HT-29 (cell line): ENCODE measurements at regions not wholly inside any gene's neighbourhood (a gene's known extent, or its start where the extent isn't known, plus 50 kb on each side); places are given as distances from the start of the nearest gene placed in this dataset.

Source experiments
- DNase-seq: peaks from one replicate; pipeline ENCODE4 v3.0.0-alpha.2; 2015; ENCODE audit warnings: low spot score

DNA sequence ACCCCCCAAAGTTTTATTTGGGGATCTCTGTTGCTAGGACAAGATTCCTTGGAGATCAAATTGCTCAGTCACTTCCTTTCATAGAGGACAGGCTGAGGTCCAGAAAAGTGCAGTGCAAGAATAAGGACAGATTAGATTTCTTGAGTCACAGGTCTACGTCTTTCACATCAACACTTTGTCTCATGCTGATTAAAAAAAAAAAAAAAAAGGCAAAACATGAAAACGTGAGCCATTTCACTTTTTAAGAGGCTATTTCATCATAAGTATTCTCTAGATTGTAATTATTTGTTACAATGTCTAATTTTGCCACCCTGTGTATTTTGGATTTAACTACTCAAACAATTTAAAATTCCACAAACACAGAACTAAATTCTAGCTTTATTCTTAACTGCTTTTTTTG is 647.0 kb downstream of the TRAM1L1 start:
- DNase-seq, result no peak

- DNase-seq, result no peak
Observed at GRCh38 chr4:116427666-116428065, 657.7 kb downstream of the TRAM1L1 start.

GRCh38 chr4:116413222-116413621 is 672.2 kb downstream of the TRAM1L1 start:
- peak; percentile 5 for DNase-seq

DNA sequence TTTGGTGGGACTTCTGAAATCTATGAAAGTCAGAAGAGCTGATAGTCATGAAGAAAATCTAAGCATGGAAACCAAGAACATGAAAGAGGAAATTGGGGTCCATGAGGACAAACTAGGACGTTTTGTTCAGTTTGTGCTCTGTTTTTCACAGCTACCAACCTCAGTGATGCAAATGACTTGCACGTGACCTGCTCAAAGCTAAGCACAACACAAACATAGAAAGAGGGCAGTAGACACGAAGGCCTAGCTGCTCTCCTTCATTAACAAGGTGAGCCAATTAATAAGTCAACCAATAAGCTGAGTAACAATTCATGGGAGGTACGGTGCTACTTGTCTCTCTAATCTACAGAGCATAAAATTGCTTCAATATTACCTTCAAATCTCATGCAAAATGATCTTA is 684.1 kb downstream of the TRAM1L1 start:
- no peak for DNase-seq

DNA sequence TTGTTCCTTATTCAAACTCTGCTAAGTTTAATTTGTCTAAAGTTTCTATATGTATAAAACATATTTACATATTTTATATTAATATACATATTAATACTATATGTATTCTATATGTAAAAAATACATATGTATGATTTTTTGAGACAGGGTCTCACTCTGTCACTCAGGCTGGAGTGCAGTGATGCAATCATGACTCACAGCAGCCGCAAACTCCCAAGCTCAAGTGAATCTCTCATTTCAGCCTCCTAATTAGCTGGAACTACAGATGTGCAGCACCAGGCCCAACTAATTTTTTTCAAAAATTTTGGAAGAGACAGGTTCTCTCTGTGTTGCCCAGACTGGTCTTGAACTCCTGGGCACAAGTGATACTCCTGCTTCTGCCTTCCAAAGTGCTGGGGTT is 684.9 kb downstream of the TRAM1L1 start:
- DNase-seq, result no peak

- DNase-seq, result no peak
Observed at GRCh38 chr4:116397714-116398113, 687.7 kb downstream of the TRAM1L1 start.

DNA sequence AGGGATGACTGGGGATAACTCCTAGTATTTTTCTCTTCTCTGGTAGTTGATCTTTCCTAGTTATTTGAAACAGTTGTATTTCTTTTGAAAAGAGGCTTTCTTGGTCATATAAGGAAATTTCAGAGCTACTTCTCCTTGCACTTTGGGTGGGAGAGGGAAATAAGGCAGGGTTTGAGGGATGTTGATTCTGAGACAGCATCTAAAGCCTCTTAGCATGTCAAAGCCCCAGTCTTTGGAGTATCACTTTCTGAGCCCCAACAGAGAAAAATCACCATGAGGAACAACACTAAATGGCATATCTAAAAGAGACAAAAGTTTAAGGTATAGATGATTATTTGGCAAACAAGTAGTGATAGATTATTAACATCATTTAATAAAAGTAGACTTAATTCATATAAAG is 688.1 kb downstream of the TRAM1L1 start:
- DNase-seq, result no peak

GRCh38 chr4:116395408-116395807 is 690.0 kb downstream of the TRAM1L1 start:
- no peak for DNase-seq

DNA sequence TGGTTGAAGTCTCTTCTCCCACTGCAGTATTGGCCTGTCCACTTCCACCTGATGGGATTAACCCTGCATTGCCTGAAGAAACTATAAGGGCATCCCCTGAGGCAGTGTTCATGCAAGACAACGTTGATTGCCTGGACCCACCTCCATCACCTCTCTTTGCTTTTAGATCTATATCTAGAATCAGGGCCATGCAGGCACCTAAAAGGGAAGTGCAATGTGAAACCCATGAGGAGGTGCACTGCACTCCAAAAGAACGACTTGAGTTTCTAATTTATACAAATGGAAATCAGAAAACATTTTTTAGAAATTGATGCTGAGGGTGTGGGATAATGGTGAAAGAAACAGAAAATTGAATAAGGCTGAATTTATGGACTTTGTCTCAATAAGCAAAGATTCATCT is 694.4 kb downstream of the TRAM1L1 start:
- no peak for DNase-seq

GRCh38 chr4:116389139-116389538 is 696.2 kb downstream of the TRAM1L1 start:
- DNase-seq, result no peak

- no peak for DNase-seq
Observed at GRCh38 chr4:116387937-116388474, 697.4 kb downstream of the TRAM1L1 start.

DNA sequence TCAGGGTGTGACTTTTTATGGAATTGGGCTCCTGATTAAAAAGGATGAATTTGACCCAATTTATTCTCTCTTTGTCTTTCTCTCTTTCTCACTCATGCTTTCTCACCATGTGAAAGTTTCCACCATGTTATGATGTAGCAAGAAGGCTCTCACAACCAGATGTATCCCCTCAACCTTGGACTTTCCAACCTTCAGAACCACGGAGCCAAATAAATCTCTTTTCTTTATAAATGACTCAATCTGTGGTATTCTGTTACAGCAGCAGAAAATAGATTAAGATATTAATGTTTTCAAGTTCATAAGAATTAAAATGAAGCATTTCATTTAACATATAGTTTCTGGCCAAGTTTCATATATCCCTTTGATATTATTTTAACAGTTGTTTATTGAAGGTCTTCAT is 698.5 kb downstream of the TRAM1L1 start:
- no peak for DNase-seq

- no peak for DNase-seq
Observed at GRCh38 chr4:116385583-116385982, 699.8 kb downstream of the TRAM1L1 start.

- no peak for DNase-seq
Observed at GRCh38 chr4:116374815-116375214, 710.6 kb downstream of the TRAM1L1 start.

DNA sequence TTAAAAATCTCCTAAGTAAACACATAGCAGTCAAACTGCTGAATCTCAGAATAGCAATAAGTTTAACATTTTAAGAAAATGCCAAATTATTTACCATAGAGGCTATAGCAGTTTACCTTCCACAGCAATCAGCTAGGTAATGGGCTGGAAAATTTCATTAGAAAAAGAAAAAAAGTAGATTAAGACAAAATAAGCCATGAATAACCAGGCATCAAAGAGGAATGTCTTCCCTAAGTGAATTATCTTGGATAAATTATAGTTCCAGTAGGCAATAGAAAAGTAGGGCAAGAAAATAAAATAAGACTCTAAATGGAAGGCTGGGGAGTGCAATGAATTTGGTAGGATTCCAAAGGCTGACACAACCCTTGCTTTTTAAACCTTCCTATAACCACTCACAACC is 722.8 kb downstream of the TRAM1L1 start:
- no peak for DNase-seq

GRCh38 chr4:116361790-116362189 is 723.6 kb downstream of the TRAM1L1 start:
- no peak for DNase-seq

DNA sequence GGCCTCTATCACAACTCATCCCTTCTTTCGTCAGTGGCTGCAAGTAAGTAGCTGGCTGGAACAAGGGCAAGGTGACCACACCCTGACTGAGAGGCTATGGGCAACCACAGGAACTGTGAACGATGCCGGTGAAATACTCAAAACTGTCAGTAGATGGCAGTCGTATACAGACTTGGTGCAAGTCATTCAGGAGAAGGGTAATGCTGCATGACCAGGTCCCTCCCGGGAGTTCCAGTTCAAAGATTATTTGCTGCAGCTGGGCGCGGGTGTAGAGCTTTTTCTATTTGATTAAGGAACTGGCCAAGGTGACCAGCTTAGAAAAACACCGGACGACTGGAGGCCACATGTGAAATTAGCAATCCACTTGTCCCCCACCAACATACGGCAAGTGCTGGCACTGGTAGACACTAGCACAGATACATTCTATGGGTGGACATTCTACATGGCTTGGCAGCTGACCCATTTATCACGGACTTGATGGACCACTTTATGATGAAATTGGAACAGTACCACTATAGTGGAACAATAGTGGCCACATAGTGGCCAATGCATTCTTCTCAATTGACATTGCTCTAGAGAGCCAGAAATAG is 726.6 kb downstream of the TRAM1L1 start:
- DNase-seq, result peak; percentile 90

DNA sequence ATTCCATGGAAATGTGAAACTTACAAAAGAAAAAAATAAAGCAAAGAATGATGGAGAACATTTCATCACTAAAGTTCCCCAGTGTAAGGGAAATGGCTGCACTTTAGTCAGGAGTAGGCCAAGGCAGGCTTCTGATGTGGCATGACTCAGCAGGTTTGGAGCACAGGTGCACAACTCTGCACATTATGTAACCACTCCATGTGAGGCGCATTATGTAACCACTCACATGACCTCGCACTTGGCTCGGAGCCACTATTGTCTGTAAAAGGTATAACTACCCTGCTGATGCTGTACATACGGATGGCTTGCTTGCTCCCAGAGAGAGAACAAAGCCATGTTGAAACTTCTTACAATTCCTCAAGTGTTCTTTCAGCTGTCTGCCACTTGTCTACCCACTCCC is 727.6 kb downstream of the TRAM1L1 start:
- DNase-seq, result no peak

DNA sequence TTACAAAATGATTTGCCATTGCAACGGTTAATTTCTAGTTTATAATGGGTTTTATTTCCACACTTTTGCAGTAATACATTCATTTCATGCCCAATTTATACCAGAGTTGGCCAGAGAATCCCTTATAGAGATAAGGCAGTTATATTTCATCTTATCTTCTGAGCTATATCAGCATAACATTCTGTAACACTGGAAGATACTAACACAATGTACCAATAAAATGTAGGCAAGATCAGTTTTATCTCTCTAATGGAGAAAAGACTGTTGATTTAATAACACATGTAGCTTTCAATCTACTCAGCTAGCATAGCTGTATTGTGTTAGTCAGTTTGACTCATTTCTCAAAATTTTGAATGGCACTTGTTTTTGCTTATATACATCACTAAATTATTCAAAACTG is 738.6 kb downstream of the TRAM1L1 start:
- no peak for DNase-seq

DNA sequence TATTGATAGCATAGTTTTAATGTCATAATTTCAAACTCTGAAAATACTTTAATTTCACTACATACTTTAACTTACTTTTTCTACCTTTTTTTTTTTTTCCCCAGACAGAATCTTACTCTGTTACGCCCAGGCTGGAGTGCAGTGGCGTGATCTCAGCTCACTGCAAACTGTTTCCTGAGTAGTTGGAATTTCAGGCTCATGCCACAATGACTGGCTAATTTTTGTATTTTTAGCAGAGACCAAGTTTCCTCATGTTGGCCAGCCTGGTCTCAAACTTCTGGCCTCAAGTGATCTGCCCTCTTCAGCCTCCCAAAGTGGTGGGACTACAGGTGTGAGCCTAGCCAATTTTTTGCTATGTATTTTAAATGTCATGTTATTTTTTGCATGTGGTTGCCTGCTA is 741.6 kb downstream of the TRAM1L1 start:
- no peak for DNase-seq

- no peak for DNase-seq
Observed at GRCh38 chr4:116342143-116342542, 743.2 kb downstream of the TRAM1L1 start.

DNA sequence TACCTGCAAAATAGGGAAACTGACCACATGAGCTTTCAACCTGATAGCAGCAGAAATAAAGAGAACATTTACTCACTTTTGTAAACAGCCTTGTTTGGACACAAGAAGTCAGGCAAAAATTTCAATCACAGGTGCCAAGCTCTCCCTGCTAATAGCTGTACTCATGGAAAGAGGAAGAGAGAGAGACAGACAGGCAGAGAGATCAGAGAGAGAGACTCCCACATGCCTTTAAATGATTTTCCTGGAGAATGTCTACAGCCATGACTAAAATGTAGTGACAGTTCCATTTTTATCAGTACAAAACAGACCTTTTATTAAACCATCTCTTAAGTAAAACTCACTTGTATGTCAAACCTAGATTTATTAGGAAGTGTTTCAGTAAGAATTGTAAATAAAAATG is 752.9 kb downstream of the TRAM1L1 start:
- DNase-seq, result no peak

DNA sequence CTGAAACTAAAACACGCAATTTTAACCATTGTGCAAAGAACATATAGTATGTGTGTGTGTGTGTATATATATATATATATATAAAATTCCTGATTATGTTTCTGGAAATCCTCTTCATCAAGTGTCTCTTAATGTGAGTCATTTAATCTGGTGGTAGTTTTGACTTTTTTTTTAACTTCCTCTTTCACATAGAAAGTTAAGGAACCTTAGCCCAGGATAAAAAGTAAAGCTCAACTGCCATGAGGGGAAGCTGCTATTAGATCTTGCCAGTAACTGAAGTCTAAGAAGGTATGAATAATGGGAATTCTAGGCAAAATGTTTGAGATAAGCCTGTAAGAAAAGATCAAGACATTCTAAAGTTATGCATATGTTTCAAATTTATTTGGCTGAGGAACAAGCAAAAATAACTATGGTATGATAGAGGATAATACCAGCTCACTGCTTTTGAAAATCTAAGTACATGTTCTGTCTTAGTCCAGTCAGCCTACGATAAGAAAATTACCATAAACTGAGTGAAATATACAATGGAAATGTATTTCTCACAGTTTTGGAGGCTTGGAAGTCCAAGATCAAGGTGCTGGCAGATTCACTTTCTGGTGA is 757.0 kb downstream of the TRAM1L1 start:
- no peak for DNase-seq

DNA sequence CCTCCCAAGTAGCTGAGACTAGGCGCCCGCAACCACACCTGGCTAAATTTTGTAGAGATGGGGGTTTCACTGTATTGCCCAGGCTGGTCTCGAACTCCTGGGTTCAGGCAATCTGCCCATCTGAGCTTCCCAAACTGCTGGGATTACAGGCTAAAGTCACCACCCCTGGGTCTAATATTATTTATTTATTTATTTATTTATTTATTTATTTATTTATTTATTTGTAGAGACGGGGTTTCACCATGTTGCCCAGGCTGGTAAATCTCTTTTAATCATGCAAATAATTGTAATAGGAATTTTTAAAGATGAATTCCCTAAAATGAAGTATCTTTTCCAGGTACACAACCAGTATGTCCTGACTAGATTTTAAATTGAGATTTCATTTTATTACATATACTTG is 761.8 kb downstream of the TRAM1L1 start:
- DNase-seq, result no peak
